Skeletal muscle satellite cell (primary cell): ENCODE measurements at regions not wholly inside any gene's neighbourhood (a gene's known extent, or its start where the extent isn't known, plus 50 kb on each side); places are given as distances from the start of the nearest gene placed in this dataset.
A peak's percentile ranks its signal among the peaks of the same experiment; 100 is the strongest.

Experiments
- H3K27me3 ChIP-seq: 2 replicates; pipeline ENCODE4 v1.7.0; 2013; ENCODE audit warnings: low read length; ENCODE audit not compliant: control insufficient read depth, insufficient read depth
- H3K36me3 ChIP-seq: 2 replicates; pipeline ENCODE4 v1.7.0; 2013; ENCODE audit warnings: mild to moderate bottlenecking, control low read depth, low read length; ENCODE audit not compliant: insufficient read depth
- H3K4me1 ChIP-seq: 2 replicates; pipeline ENCODE4 v1.7.0; 2013; ENCODE audit warnings: low read length; ENCODE audit not compliant: control insufficient read depth, insufficient read depth
- H3K4me2 ChIP-seq: 2 replicates; pipeline ENCODE4 v1.7.0; 2013; ENCODE audit warnings: mild to moderate bottlenecking, low read length
- H3K4me3 ChIP-seq: 2 replicates; pipeline ENCODE4 v1.7.0; 2013; ENCODE audit warnings: low read length
- H3K9ac ChIP-seq: 2 replicates; pipeline ENCODE4 v1.7.0; 2013; ENCODE audit warnings: mild to moderate bottlenecking, low read depth, low read length, moderate library complexity
- H3K9me3 ChIP-seq: replicated peaks from 2 replicates; pipeline ENCODE4 v1.7.0; 2013; ENCODE audit warnings: mild to moderate bottlenecking, control low read depth, low read length

DNA sequence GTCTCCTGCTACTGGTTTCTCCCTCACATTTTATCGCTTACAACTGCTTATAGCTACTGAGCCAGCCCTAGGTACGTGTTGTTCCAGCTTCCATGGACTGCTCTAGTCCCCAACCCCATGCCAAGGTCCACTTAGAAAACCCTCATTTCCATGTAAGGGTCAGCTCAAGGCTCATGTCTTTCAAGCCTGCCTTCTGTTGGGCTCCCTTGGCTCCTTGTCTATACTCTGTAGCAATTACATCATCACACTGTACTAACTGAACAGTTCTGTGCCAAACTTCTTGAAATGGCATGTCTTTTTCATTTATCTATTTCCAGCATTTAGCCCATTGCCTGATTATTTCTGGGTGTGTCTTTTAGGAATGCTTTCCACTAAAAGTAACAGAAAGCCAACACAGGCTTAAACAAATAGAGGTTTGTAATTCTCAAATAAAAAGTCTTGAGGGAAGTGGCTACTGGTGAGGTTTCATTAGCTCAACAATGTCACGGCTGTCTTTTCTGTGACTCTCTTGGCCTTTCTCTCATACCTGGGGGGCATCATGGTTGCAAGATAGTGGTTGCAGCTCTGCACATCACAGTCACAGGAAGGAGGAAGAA lies 317.6 kb downstream of the TPBG start:
- H3K9me3 ChIP-seq = peaks cover 3% of the 10 kb centered on the region
- no peak overlapping the region for H3K9ac ChIP-seq
- no peak overlapping the region for H3K4me3 ChIP-seq
- no peaks in the 10 kb centered on the region for H3K36me3 ChIP-seq
- peaks cover 7% of the 10 kb centered on the region for H3K27me3 ChIP-seq
- no peaks in the 10 kb centered on the region for H3K4me1 ChIP-seq
- no peak overlapping the region for H3K4me2 ChIP-seq

DNA sequence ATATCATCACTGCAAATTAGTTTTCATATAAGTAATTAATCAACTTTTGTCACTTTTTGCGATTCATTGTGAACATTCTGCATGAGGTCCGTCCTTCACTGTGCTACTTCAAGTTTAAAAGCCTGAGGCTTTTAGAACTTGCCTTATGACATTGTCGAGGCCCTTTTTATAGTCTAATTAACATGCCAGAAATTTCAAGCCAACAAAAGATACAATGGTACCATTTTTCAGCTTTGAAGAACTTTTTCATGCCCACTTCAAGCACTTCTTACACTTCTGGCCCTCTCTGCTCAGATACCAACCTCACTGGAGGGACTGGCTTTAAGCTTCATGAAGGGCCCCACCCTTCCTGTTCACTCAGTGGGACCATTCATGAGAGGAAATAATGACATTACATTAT lies 323.1 kb downstream of the TPBG start:
- Histone ChIP-seq H3K4me3 (no peak overlapping the region), H3K4me1 (no peaks in the 10 kb centered on the region), H3K9ac (no peak overlapping the region), H3K9me3 (no peaks in the 10 kb centered on the region), H3K36me3 (no peaks in the 10 kb centered on the region), H3K4me2 (no peak overlapping the region), H3K27me3 (peaks cover 18% of the 10 kb centered on the region)

DNA sequence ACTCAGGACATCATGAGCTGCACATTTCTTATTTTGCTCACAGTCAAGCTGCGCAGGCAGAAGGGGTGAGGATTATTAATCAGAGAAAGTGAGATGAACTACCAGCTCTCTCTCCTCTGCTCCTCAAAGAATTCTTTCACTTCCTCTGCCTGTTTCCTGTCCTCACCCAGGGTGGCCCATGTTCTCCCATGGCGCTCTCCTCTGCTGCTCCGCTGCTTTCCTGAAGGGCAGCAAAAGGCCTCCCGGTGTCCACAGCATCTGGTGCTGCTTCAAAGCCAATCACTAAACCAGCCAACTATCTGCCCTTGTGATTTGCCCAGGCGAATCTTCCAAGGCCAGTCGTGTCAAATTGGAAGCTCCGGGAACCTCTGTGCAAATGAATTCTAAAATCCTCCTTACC lies 324.2 kb downstream of the TPBG start:
- H3K36me3 ChIP-seq = no peaks in the 10 kb centered on the region
- no peaks in the 10 kb centered on the region for H3K4me1 ChIP-seq
- no peaks in the 10 kb centered on the region for H3K9me3 ChIP-seq
- H3K27me3 ChIP-seq = peaks cover 23% of the 10 kb centered on the region
- H3K4me2 ChIP-seq = no peak overlapping the region
- H3K4me3 ChIP-seq = no peak overlapping the region
- no peak overlapping the region for H3K9ac ChIP-seq

DNA sequence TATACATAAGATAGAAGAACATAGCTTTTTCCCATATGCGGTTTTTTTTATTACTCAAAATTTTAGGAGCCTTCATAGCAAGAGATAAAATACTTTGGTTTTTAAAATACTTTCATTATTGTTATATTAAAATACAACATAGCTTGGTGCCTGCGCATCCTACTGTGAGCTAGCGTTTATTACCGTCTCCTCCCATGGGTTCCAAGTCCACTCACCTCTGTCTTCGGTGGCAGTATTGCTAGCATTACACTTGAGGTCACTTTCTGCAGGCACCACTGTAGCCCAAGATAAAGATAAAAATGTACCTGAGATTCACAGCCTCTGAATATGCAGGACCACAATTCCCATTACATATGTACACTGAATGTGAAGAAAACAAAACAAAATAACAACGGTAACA lies 326.7 kb downstream of the TPBG start:
- no peaks in the 10 kb centered on the region for H3K4me1 ChIP-seq
- H3K9me3 ChIP-seq = no peaks in the 10 kb centered on the region
- no peak overlapping the region for H3K4me3 ChIP-seq
- no peaks in the 10 kb centered on the region for H3K36me3 ChIP-seq
- no peak overlapping the region for H3K4me2 ChIP-seq
- no peak overlapping the region for H3K9ac ChIP-seq
- peaks cover 16% of the 10 kb centered on the region for H3K27me3 ChIP-seq

DNA sequence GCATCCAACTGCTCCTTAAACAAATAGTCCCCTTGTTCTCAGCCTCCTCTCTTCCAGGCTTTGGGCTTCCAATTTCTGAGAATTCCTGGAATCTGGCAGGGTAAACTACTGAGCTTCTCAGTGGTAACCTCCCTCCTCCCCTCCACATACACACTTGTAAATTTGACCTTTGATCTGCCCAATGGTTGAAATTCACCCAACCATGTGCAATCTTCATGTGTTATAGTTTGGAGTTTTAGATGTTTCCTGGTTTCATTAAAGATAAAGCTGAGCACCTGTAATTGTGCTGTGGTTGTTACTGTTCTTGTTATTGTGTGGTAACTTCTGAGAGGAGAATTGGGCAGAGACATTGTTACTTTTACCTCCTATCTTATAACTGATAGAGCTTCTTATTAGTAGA lies 328.4 kb downstream of the TPBG start:
- Histone ChIP-seq H3K9ac (no peak overlapping the region), H3K27me3 (peaks cover 16% of the 10 kb centered on the region), H3K4me1 (no peaks in the 10 kb centered on the region), H3K36me3 (no peaks in the 10 kb centered on the region), H3K4me3 (no peak overlapping the region), H3K9me3 (no peaks in the 10 kb centered on the region), H3K4me2 (no peak overlapping the region)

DNA sequence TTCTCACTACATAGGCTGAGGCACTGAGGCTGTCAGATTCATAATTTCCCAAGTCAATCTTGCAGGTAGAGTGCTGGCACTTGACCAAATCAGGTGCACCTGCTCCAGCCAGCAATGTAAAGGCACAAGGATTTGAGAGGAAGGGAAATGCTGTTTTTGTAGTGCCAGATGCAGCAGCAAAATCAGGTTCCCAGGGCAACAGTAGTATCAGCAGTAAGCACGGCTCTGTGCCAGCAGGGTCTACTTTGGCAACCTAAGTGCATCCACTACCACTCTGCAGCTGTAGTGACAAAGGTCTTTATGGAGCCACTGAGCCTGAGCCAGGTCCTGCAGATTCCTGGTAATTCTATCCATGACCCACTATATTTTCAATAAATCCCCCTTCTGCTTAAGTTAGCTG lies 329.5 kb downstream of the TPBG start:
- H3K9me3 ChIP-seq = no peaks in the 10 kb centered on the region
- H3K4me2 ChIP-seq = no peak overlapping the region
- peaks cover 16% of the 10 kb centered on the region for H3K27me3 ChIP-seq
- H3K9ac ChIP-seq = no peak overlapping the region
- no peaks in the 10 kb centered on the region for H3K4me1 ChIP-seq
- H3K4me3 ChIP-seq = no peak overlapping the region
- no peaks in the 10 kb centered on the region for H3K36me3 ChIP-seq

DNA sequence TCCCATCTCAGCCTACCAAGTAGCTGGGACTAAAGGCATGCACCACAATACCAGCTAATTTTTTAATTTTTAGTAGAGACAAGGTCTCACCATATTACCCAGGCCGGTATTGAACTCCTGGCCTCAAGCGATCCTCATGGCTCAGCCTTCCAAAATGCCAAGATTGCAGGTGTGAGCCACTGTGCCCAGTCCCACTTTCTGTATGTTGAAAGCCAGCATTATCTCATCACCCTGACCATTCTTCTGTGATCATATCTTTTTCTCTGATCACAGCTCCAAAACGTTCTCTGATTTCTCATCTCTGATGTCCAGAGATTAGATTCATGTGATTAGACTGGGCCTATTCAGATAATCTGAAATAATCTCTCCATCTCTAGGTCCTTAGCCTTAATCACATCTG lies 337.7 kb downstream of the TPBG start:
- Histone ChIP-seq H3K4me2 (no peak overlapping the region), H3K4me3 (no peak overlapping the region), H3K27me3 (no peaks in the 10 kb centered on the region), H3K9ac (no peak overlapping the region), H3K36me3 (no peaks in the 10 kb centered on the region), H3K9me3 (no peaks in the 10 kb centered on the region), H3K4me1 (no peaks in the 10 kb centered on the region)

DNA sequence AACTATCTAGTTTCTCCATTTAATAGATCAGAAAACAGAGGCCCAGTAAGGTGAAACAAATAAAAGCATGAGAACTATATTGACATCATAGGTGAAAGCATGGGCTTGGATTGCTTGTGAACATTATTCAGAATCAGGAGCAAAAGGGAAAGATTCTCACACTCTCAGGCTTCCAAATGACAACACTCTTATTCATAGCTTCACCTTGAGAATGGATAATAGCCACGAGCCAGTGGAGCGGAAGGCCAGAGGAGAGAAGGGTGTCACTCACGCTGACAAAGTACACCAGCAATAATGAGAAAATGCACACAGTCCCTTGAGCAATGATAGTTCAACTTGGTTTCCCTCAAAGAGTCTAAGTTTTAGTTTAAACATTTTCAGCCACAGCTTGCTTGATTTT lies 339.0 kb downstream of the TPBG start:
- H3K9me3 ChIP-seq = no peaks in the 10 kb centered on the region
- H3K4me2 ChIP-seq = no peak overlapping the region
- H3K27me3 ChIP-seq = no peaks in the 10 kb centered on the region
- no peak overlapping the region for H3K9ac ChIP-seq
- no peaks in the 10 kb centered on the region for H3K4me1 ChIP-seq
- no peaks in the 10 kb centered on the region for H3K36me3 ChIP-seq
- H3K4me3 ChIP-seq = no peak overlapping the region

DNA sequence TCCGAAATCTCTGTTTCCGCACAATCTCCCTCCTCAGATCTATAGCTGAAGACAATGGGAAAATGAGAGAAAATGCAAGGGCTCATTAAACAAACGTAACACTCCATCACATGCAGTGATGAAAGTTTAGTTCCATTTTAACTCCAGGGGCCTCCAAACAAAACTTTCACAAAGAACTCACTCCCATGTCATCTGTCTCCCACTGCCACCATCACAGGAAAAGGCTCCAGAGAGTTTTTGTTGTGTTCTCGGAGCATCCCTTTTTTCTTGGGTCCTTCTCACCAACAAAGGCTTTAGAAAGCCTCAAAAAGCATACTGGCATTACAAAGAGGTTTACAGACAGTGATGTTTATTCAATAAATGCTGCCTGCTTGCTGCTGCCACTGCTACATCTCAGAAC lies 339.6 kb downstream of the TPBG start:
- no peak overlapping the region for H3K4me2 ChIP-seq
- no peaks in the 10 kb centered on the region for H3K4me1 ChIP-seq
- no peak overlapping the region for H3K4me3 ChIP-seq
- no peaks in the 10 kb centered on the region for H3K36me3 ChIP-seq
- H3K9me3 ChIP-seq = no peaks in the 10 kb centered on the region
- no peaks in the 10 kb centered on the region for H3K27me3 ChIP-seq
- no peak overlapping the region for H3K9ac ChIP-seq

DNA sequence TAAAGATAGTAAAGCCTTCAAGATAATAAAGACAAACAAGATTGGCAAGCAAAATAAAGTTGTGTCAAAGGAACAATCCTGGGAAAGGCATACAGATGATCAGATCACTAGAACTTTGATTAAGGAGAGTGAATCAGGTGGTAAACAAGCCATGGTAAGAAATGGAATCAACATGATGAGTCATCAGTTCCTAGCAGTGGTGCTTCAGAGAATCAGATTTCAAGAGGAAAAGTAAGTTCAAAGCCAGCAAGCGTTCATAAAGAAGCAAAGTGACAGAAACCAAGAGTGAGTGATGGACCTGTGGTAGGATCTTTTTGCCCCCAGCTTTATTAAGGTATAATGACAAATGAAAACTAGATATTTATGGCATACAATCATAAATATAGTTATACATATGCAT lies 340.4 kb downstream of the TPBG start:
- Histone ChIP-seq H3K9me3 (no peaks in the 10 kb centered on the region), H3K27me3 (no peaks in the 10 kb centered on the region), H3K36me3 (no peaks in the 10 kb centered on the region), H3K9ac (no peak overlapping the region), H3K4me3 (no peak overlapping the region), H3K4me1 (no peaks in the 10 kb centered on the region), H3K4me2 (no peak overlapping the region)

DNA sequence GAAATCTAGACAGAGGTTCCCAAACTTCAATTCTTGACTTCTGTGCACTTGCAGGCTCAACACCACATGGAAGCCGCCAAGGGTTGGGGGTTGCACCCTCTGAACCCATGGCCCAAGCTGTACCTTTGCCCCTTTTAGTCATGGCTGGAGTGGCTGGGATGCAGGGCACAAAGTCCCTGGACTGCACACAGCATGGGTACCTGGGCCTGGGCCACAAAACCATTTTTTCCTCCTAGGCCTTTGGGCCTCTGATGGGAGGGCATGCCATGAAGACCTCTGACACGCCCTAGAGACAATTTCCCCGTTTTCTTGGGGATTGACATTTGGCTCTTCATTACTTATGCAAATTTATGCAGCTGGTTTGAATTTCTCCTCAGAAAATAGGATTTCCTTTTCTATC lies 342.0 kb downstream of the TPBG start:
- Histone ChIP-seq H3K27me3 (no peaks in the 10 kb centered on the region), H3K4me2 (no peak overlapping the region), H3K9ac (no peak overlapping the region)

DNA sequence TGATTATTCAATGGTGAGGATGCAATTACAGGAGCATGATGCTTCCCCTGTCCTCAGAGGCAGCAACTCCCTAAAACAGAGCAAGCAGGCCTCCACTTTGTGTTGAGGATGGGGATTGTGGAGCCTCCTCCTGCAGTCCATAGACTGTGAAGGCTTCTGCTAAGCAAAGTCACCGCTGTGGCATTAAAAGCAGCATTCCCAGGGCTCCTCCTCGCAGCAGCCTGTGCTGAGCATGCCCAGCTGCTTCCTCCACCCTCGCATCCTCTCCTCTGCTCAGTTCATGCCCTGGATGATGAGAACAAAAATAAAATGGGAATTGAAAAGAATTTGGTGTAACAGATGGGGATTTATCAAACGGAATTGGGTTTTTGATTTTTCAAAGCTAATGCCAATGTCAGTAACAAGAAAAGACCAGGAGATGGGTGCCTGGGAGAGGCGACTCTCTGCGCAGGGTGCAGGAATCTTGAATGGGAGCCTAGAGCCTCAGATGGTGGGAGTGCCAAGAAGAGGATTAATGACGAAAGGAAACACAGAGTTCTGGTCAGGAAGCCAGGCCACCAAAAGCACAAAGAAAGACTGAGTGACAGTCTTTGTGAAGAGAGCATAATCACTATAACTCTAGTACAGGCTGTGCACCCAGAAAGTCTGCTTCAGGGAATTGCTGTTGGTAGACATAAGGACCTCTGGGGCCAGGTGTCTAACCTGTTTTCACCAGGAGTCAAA lies 347.6 kb downstream of the TPBG start:
- no peaks in the 10 kb centered on the region for H3K9me3 ChIP-seq
- H3K9ac ChIP-seq = no peak overlapping the region
- H3K27me3 ChIP-seq = no peaks in the 10 kb centered on the region
- no peaks in the 10 kb centered on the region for H3K36me3 ChIP-seq
- peak overlapping the region; percentile 40 for H3K4me2 ChIP-seq
- H3K4me3 ChIP-seq = peak overlapping the region; percentile 2
- H3K4me1 ChIP-seq = peaks cover 10% of the 10 kb centered on the region

More for the DNA sequence above, 342.0 kb downstream of the TPBG start:
- no peaks in the 10 kb centered on the region for H3K36me3 ChIP-seq
- H3K4me1 ChIP-seq = no peaks in the 10 kb centered on the region
- H3K4me3 ChIP-seq = no peak overlapping the region
- H3K9me3 ChIP-seq = no peaks in the 10 kb centered on the region
